Transverse colon (tissue), 4 donors: ENCODE measurements at regions not wholly inside any gene's neighbourhood (a gene's known extent, or its start where the extent isn't known, plus 50 kb on each side); places are given as distances from the start of the nearest gene placed in this dataset.
A peak's percentile ranks its signal among the peaks of the same experiment; 100 is the strongest.

Experiments
- DNase-seq: peaks from one replicate; pipeline ENCODE4 v3.0.0-alpha.2; 2019
- H3K27ac ChIP-seq, 4 donors: fragments of 200-600 bp; sonication (generic); 2 replicates each; pipeline ENCODE4 v1.5.1; 2016 to 2018; ENCODE audit warnings: inconsistent platforms in 4 of 4
- H3K27me3 ChIP-seq: fragments of 200-600 bp; sonication (generic); 2 replicates; pipeline ENCODE4 v1.5.1; 2017; ENCODE audit warnings: inconsistent platforms
- H3K36me3 ChIP-seq, 4 donors: fragments of 200-600 bp; sonication (generic); 2 replicates each; pipeline ENCODE4 v1.5.1; 2017 to 2019; ENCODE audit warnings: inconsistent platforms in 4 of 4
- H3K4me1 ChIP-seq, 4 donors: fragments of 200-600 bp; sonication (generic); 2 replicates each; pipeline ENCODE4 v1.5.1; 2017 to 2020; ENCODE audit warnings: inconsistent platforms in 4 of 4
- H3K4me3 ChIP-seq, 4 donors: fragments of 200-600 bp; sonication (generic); 1 replicate in 1 of 4; 2 replicates in 3 of 4; pipeline versions ENCODE4 v1.5.1 to v1.6.1; 2017 to 2019; ENCODE audit warnings: inconsistent platforms in 4 of 4
- H3K9me3 ChIP-seq, 2 donors: fragments of 200-600 bp; sonication (generic); 2 replicates each; pipeline ENCODE4 v1.5.1; 2017 to 2019; ENCODE audit warnings: inconsistent platforms in 2 of 2
- EP300 ChIP-seq: sonication (generic); formaldehyde crosslinking; IDR thresholded peaks from one replicate; pipeline ENCODE4 v1.6.1; 2017; ENCODE audit warnings: antibody characterized with exemption, low read depth
- POLR2A ChIP-seq: fragments of 450-650 bp; IDR thresholded peaks from one replicate; pipeline ENCODE4 v1.6.1; 2016; ENCODE audit warnings: antibody characterized with exemption, mild to moderate bottlenecking, moderate library complexity
- POLR2AphosphoS5 ChIP-seq, 3 donors: sonication (generic); formaldehyde crosslinking; IDR thresholded peaks; one replicate each; pipeline ENCODE4 v1.6.1; 2016; ENCODE audit warnings: antibody characterized with exemption in 3 of 3
- WGBS, 2 donors: methylation state at CpG; one replicate each; pipeline ENCODE4 v1.1.5; 2018; ENCODE audit warnings: low coverage in 1 of 2; 5-methylcytosine and 5-hydroxymethylcytosine counted together
- in situ Hi-C, 4 donors: fragments of 200-750 bp; cut with MboI; loops; one replicate each; pipeline versions ENCODE4 v1.15.0 to v1.15.1; 2017; ENCODE audit warnings: low sequenced_read_pairs in 3 of 4, low pct_ligation_motif_present in 1 of 4, low pct_unique_long_range_greater_than_20kb in 1 of 4
- intact Hi-C: fragments of 100-400 bp; cut with DNase I; formaldehyde crosslinking; loops from one replicate; pipeline ENCODE4 v1.15.1; 2023; ENCODE audit warnings: low total_unique reads
- TF ChIP-seq, protein P1 (sequence below), 5 experiments: fragments of 200-600 bp in 3 of 5; fragments of 450-650 bp in 2 of 5; sonication (generic) in 3 of 5; IDR thresholded peaks; 1 replicate in 2 of 5; 2 replicates in 3 of 5; pipeline ENCODE4 v1.5.1; 2016 to 2017; ENCODE audit warnings: antibody characterized with exemption in 5 of 5, inconsistent platforms in 3 of 5, mild to moderate bottlenecking in 2 of 5, moderate library complexity in 1 of 5

DNA sequence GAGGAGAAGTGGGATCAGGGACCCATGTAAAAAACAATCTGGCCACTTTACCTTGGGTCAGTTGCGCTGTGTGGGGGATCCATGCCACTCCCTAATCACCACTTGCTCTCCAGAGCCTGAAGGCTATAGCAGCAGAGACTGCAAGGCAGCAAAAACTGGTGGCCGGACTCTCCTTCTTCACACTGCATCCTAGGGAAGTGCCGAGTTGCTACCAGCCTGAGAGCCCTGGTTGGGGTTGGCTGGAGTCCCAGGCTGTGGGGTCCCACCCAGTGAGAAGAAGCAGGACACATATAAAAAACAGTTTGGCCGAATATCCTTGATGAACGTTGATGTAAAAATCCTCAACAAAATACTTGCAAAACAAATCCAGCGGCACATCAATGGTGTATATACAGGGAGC is 341.2 kb downstream of the AEBP2 start:
- H3K9me3 ChIP-seq, result no peaks in the 10 kb centered on the region
- intact Hi-C loops (no loop called here), in situ Hi-C loops (no loop called here)
- WGBS, 2 donors, result 50 to 78% methylated on average over 2 to 6 of the region's 6 CpGs
- no peak overlapping the region for H3K4me3 ChIP-seq
- no peaks in the 10 kb centered on the region for H3K36me3 ChIP-seq
- H3K4me1 ChIP-seq, result no peaks in the 10 kb centered on the region
- DNase-seq, result no peak
- no peak for TF ChIP-seq POLR2A
- TF ChIP-seq, protein P1, sequence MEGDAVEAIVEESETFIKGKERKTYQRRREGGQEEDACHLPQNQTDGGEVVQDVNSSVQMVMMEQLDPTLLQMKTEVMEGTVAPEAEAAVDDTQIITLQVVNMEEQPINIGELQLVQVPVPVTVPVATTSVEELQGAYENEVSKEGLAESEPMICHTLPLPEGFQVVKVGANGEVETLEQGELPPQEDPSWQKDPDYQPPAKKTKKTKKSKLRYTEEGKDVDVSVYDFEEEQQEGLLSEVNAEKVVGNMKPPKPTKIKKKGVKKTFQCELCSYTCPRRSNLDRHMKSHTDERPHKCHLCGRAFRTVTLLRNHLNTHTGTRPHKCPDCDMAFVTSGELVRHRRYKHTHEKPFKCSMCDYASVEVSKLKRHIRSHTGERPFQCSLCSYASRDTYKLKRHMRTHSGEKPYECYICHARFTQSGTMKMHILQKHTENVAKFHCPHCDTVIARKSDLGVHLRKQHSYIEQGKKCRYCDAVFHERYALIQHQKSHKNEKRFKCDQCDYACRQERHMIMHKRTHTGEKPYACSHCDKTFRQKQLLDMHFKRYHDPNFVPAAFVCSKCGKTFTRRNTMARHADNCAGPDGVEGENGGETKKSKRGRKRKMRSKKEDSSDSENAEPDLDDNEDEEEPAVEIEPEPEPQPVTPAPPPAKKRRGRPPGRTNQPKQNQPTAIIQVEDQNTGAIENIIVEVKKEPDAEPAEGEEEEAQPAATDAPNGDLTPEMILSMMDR (IDR thresholded peaks at IDR 0.05), result no peak
- H3K27me3 ChIP-seq, result no peaks in the 10 kb centered on the region
- H3K27ac ChIP-seq, result no peak overlapping the region

DNA sequence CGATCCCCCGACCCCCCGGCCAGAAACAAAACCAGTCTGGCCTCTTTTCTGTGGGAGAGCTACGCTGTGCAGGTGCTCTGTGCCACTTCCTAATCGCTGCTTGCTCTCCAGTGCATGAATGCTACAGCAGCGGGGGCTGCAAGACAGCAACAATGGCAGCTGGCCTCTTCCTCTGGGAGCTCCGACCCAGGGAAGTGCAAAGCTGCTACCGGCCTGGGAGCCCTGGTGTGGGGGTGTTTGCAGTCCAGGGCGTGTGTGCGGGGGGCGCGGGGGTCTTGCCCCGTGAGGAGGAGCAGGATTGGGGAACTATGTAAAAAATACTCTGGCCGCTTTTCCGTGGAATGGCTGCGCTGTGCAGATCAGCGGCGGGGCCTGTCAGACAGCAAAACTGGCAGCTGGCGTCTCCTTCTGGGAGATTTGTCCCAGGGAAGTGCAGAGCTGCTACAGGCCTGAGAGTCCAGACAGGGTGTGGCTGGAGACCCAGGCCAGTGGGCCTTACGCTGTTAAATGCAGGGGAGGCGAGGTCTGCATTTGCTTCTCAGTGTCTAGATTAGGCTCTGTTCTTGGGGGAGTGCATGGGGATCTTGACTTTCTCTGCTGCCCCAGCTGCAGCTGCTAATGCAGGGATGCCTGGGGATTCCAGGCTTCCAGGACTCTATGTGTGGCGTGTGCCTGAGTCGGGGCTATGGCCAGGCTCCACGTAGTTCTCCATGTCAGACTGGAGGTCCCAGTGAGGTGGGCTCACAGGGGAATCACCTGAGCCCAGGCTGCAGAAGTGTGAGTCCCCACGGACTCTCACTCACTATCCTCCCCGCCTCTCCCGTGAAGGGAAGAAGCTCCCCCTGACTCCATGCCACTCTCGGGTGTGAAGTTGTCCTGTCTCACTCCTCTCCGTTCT is 344.5 kb downstream of the AEBP2 start:
- no peak overlapping the region for H3K27ac ChIP-seq
- no peaks in the 10 kb centered on the region for H3K27me3 ChIP-seq
- in situ Hi-C loops (no loop called here), intact Hi-C loops (no loop called here)
- H3K4me3 ChIP-seq, result peak overlapping the region in 1 of 4 donors; percentile 20
- TF ChIP-seq POLR2AphosphoS5 (IDR thresholded peaks at IDR 0.05) (no peak), EP300 (no peak), POLR2A (no peak)
- WGBS, 2 donors, result 40 to 75% methylated on average over 2 to 29 of the region's 29 CpGs
- DNase-seq, result no peak
- no peaks in the 10 kb centered on the region for H3K4me1 ChIP-seq
- H3K36me3 ChIP-seq, result no peaks in the 10 kb centered on the region
- no peaks in the 10 kb centered on the region for H3K9me3 ChIP-seq

DNA sequence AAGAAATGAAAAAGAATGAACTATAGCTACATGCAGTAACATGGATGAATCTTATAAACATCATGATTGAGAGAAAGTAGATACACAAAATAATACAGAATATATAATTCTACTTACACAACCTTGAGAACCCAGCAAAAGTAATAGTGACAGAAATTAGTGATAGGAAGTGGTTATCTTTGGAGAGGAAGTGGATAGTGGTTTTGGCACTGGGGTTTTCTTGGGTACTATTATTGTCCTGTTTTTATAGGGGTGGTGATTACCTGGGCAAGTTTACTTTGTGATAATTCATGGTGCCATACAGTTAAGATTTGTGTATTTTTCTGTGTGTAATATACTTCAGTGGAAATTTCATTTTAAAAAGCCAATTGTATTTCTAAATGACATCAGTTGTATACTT is 352.7 kb downstream of the AEBP2 start:
- intact Hi-C loops (no loop called here), in situ Hi-C loops (no loop called here)
- H3K4me3 ChIP-seq, result no peak overlapping the region
- no peaks in the 10 kb centered on the region for H3K9me3 ChIP-seq
- H3K36me3 ChIP-seq, result no peaks in the 10 kb centered on the region
- no peak for DNase-seq
- H3K4me1 ChIP-seq, result no peaks in the 10 kb centered on the region
- H3K27ac ChIP-seq, result no peak overlapping the region
- no peaks in the 10 kb centered on the region for H3K27me3 ChIP-seq
- no peak for TF ChIP-seq POLR2AphosphoS5 (IDR thresholded peaks at IDR 0.05)
- TF ChIP-seq, protein P1 (IDR thresholded peaks at IDR 0.05), result no peak
- TF ChIP-seq POLR2A, result no peak
- TF ChIP-seq EP300, result no peak

DNA sequence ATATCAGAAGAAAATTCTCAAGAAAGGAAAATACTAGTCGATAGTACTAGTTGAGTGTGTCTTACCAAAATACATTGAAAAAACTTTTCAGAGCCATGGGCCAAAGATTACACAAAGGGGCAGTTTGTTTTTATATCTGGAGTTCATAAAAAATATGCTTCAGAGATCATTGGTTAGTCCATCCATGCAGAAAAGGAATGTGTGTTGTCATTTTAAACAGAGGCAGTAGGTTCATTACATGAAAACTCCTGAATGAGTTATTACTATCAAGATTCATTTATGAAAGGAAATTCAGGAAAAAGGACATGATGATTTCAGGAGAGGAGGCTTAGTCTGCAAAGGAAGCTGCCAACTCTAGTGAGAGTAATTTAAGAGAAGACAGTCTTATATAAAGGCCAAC is 354.8 kb downstream of the AEBP2 start:
- WGBS, 2 donors, result 80 to 88% methylated on average over 1 of the region's 1 CpG
- DNase-seq, result no peak
- TF ChIP-seq POLR2AphosphoS5 (IDR thresholded peaks at IDR 0.05) (no peak), POLR2A (no peak), EP300 (no peak)
- TF ChIP-seq, protein P1 (IDR thresholded peaks at IDR 0.05), result no peak
- Histone ChIP-seq H3K4me3 (no peak overlapping the region), H3K27ac (no peak overlapping the region), H3K36me3 (no peaks in the 10 kb centered on the region), H3K4me1 (no peaks in the 10 kb centered on the region), H3K9me3 (no peaks in the 10 kb centered on the region), H3K27me3 (no peaks in the 10 kb centered on the region)
- intact Hi-C loops (no loop called here), in situ Hi-C loops (no loop called here)

GRCh38 chr12:19799216-19799615 is 359.9 kb downstream of the AEBP2 start:
- no peak for DNase-seq
- Histone ChIP-seq H3K36me3 (no peaks in the 10 kb centered on the region), H3K9me3 (no peaks in the 10 kb centered on the region), H3K4me1 (peaks cover 0 to 6% (median 0%) of the 10 kb centered on the region in 4 donors), H3K4me3 (no peak overlapping the region), H3K27ac (no peak overlapping the region), H3K27me3 (no peaks in the 10 kb centered on the region)
- TF ChIP-seq POLR2A, result no peak
- TF ChIP-seq EP300, result no peak
- no peak for TF ChIP-seq POLR2AphosphoS5 (IDR thresholded peaks at IDR 0.05)
- TF ChIP-seq, protein P1 (IDR thresholded peaks at IDR 0.05), result no peak
- in situ Hi-C loops (no loop called here), intact Hi-C loops (no loop called here)
- 78 to 86% methylated on average over 6 to 7 of the region's 7 CpGs for WGBS, 2 donors
